NCI-H1417 (cell line): ENCODE measurements at regions not wholly inside any gene's neighbourhood (a gene's known extent, or its start where the extent isn't known, plus 50 kb on each side); places are given as distances from the start of the nearest gene placed in this dataset.

Experiments used
- DNase-seq, 3 experiments: peaks; one replicate each; lab custom pipeline; 2025; lab: John Stamatoyannopoulos, UW

DNA sequence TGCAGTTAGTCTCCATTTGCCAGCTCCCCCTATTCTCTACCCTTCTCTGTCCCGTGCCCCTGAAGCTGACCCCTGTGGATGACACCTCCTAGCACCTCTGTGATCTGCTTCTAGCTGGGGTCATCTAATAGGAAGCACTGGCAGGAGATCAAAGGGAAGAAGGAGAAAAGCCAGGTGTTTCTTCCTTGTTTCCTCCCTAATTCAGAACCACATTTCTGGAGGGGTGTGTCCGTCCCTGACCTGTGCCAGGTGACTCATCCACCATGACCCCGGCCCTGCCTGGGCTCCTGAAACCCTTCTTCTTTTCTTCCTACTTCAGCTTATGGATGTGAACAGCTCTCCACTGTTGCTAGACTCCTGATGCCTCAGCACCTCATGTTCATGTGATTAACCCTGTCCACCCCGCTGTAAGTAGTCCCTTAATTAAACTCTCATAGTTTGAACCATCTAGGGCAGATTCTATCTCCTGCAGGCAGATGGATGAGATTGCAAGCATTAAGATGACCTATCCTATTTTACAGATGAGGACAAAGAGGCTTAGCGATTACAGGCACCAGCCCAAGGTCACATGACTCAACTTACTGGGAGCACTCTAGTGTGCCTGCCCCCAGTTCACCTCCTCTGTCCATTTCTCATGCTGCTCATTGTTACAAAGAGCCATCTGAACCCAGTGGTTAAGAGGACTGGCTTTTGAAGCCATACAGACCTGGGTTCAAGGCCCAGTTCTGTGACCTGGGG, 770.5 kb downstream of the MED13L start:
- DNase-seq: no peak

DNA sequence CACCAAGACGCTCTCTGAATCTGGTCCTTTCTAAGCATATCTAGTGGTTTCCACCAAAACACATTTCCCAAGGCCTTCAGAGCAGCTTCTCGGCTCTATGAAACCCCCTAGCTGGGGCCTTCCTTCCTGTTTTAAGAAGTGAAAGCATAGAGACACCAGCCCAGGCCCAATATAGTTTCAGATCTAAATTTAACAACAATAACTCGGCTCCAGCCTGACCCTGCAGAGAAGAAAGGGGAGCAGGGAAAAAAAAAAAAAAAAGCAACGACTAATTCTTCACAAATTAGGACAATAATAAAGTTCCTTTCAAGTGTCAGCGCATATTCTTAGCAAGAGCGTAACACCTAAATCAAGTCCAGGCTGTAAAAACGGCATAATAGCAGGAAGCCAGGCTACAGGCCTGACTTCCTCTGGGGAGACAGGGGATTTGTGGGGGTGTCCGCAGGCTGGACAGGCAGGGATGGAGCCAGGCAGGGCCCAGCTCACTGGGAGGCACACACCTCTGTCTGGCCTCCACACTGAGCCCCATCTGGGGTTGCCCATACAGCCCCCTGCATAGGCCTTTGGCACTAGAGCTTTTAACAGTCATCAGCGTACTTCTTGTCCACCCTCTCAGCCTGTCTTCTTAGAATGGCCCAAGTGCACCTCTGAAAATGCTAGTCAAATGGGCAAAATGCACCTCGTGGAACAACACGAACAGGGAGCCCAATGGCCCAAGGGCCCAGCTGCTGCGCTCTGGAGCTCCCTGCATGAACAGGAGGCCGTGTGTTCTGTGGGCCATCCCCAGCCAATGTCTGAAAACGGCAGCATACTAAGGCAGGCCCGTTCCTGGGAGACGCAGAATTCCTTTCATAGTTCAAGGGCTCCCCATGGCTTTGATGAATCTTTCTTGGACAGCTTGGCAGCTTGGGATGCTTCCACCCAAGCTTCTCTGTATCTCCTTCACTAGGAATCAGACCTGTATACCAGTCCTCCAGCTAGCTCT, 772.9 kb downstream of the MED13L start:
- DNase-seq: no peak

DNA sequence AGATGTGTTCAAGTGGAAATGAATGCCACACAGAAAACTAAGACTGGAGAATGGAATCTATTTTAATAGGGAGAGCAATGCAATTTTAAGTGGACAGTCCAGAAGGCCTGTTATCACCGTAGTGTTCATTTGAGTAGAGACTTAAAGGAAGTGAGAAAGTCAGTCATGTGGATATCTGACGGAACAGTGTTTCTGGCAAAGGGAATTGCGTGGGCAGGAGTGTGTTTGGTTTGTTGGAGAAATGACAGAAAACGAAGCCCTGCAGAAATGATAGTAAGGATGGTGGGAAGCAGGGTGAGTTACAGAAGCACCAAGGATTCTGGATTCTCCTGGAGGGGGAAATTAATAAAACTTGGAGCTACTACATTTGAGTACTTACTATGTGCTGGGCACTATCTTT, 776.6 kb downstream of the MED13L start:
- DNase-seq: no peak

DNA sequence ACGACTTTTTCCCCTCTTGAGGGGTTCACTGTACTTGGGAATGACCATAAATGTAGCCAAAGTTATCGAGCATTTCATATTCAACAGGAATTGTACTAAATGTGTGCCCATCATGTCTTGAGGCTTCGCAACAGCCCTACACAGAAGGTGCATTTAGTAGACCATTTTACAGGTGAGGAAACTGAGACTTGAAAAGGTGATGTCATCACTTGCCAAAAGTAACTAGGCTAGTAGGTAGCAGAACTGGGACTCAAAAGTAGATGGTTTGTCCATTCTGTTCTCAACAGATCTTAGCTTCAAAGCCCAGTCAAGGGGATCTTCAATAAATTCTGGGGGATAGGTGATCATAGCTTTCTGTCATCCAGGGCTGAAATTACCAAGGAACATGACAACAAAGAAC, 782.2 kb downstream of the MED13L start:
- DNase-seq: no peak

DNA sequence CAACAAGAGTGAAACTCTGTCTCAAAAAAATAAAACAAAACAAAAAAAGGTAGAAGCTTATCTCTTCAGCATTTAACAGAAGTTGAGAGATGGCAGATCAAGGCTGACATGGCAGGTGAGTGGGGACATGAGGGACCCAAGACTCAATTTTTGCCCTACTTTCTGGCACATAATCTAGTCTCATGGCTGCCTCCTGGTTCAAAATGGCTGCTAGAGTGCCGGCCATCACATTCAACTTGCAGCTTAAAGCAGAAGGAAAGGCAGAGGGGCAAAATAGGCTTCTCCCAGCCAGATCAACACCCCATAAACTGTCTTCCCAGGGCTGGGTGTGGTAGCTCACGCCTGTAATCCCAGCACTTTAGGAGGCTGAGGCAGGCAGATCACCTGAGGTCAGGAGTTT, 784.9 kb downstream of the MED13L start:
- DNase-seq: no peak

DNA sequence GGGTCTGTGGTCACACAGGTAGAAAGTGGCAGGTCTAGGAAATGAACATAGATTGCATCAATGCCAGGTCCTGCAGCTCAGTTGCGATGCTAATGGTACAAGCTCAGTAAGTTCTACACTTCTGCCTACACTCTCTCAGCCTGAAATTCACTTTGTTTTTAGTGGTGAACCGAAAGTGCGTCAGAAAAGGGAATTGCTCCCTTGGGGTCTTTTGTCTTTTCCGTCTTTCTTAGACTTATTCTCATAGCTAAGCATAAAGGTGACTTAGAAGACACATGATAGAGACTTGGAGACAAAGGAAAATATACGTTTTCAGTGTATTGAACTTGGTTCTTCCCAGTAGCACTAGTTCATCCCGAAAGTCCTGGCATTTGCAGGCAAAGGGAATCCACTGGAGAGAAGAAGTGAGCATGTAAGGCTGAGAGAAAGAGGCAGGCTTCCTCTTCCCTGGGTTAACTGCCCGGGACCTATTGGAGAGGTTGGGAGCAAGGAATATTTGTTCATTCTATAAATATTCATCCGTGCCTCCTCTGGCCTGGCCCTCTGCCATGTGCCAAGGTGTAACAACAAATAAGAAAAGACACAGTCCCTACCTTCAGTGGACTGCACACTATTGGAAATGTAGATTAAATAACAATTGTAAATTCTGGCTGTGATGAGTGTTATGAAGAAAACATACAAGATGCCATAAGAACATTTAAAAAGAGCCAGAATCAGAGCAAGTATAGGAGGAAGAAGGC, 785.8 kb downstream of the MED13L start:
- DNase-seq: no peak

DNA sequence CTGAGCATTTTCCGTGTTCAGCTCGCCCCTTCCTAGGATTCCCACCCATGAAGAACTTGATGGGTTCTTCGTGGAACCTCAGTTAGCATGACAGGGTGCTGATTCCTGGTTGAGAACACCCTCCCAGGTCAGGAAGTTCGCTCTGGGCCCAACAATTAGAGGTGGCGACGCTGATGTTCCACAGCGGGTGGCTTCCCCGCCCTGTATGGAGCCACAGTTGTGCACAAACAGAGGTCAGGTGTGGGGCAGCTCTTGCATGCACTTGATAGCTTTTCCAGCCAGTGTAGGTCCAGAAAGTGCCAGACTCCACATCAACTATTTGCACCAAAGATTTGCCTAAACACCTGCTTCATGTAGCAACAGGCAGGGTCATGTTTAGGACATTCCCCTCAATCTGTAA, 788.2 kb downstream of the MED13L start:
- DNase-seq: no peak

DNA sequence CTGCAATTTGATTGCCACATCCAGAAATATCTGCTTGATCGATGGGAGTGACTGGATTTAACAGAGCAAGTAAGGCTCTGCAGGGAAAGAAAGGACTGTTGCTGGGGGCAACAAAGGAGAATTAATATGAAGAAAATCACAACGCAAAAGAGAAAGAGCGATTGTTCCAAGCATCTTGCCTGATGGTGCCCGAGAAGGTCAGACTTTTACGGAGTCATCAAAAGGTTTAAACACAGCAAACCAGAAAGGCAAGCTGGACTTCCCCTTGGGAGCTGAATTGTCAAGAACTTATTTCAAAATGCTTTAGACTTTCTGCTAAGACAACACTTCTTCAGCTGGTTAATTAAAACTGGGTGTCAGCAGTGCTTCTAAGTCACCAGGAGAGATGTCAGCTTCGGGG, 791.5 kb downstream of the MED13L start:
- DNase-seq: no peak

DNA sequence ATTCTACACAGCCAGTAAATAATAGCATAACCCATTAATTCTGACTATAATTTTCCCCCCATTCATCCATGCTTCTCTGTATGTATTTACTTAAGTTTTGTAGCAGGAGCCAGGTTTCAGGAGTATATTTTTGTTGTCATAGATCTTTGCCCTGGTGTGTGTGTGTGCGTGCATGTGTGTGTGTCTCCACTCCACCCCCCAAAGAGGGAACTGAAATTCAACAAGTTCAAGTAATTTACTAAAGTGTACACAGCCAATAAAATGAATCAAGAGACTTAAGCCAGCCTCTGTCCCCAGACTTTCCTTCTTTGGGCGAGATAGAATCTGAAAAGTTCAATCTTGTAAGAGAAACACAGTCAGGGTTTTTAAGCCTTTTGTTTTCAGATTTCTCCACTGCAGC, 792.0 kb downstream of the MED13L start:
- DNase-seq: no peak

DNA sequence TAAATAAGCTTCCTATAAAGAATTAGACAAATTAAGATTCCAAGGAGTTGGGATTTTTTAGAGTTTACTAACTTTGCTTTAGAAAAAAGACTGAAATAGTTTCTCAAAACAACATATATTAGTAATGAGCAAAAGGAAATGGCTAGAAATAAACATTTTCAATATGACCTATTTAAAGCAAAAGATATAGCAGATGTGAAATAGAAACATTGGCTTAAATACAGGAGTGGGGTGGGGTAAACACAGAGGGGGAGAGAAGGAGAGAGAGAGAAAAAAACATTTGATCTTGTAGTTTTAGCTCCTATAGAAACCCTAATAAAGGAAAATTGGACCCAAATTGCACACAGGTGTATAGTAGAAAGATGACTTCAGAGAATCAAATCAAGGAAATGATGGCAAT, 794.5 kb downstream of the MED13L start:
- DNase-seq: no peak

DNA sequence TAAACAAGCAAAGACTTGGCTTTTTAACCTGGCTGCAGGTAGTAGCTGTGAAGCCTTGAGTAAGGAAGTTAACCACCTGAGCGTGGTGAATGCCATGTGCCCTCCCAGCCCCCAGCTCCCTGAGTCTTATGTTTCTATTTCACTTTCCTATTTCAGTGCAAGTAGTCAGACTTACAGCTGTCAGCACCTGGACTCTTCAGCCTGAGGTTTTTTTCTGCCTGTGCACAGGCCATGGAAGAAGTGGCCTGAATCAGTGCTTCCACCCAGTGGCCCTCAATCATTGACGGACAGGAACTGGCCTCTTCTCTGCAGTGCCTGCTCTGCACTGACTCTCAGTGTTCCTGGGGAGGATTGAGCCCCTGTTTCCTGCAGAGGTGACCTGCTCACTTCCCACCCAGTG, 796.4 kb downstream of the MED13L start:
- no peak for DNase-seq

DNA sequence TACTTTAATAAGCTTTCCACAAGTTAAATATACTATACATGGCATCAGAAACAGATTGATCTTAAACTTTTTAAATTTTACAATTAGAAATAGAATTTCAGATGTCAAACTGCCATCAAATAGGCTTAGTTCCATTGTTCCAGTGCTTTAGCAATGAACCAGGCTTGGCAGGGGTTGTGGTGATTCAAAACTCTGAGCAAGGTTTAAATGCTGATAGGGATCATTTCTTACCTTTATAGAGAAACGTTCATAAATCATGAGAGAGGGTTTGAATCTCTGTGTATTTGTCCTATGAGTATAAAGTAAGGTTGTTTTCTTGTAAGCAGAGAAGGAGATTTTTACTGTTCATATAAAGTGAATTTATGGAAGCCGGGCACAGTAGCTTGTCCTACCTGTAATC, 794.5 kb upstream of the TBX3 start:
- DNase-seq: no peak

DNA sequence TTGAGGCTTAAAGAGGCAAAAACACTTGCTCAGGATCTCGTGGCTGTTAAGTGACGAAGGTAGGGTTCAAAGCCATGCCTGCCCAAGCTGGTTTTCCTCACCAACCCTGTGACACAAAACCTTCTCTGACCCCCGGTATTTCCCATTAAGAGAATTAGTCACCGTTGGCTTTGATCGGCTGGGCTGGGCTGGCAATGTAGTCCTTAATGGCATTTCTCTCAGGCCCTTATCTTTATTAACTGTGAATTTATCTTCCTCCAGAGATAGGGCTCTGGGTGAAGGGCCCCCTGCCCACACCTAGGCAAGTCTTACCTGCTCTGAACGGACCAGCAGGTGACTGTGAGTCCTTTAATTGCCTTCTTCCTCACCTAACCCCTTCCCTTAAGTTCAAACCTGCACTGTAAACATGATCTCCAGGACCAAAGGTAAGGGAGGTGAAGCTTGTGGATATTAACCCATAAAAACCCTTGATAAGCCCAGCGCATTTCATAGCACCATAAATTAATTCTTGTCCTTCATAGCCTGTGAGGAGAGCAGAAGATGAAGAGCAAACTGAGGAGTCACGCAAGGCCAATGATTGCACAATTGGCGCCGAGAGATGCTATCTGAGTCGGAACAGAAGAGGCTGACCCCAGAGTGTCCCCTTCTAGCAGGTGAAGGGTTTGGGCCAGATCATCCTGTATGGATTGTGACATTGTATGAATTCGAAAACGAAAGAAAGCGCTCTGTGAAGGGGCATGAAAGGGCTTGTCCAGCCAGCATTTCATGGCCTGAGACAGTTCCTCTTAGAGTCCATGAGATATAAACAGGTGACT, 790.8 kb upstream of the TBX3 start:
- no peak for DNase-seq

DNA sequence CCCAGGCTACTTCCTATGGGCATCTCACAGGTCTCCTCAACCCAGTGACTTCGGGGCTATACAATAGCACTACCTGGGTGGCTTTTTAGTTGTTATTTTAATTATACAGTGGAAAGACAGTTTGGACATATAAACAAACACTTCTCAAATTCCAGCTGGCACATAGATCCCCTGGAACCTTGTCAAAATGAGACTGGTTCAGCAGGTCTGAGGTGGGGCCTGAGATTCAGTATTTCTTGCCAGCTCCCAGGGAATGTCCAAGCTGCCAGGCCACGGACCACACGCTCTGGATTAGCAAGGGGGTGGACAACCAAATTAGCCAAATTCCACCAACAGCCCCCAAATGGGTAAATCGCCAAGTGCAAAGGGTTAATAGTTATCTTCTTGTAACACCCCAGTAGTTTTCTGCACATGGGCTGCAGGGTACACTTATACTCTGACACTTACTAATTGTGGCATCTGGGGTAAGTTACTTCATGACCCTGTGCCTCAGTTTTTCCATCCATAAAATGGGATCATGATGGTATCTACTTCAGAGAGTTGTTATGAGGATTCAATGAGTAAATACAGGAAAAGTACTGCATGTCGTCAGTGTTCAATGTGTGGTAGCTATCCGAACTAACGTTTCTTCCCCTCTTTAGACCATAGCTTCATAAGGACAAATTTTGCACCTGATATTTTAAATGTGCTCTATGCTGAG, 789.4 kb upstream of the TBX3 start:
- DNase-seq: no peak

DNA sequence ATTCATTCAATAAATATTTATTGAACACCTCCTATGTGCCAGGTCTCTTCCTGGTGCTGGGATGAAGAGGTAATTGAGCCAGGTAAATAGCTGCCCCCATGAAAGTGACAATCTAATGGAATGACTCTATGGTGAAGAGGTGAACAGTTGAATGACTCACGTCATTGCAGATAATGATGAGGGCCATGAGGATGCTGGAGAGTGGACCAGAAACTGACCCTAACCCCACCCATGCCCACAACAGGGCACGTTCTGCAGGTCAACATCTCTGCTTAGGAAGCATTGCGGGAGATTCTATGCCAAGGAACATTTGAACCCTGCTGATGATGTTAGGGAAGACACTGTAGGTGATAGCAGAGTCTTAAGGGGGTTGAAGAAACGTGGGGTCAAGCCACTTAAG, 788.9 kb upstream of the TBX3 start:
- no peak for DNase-seq

DNA sequence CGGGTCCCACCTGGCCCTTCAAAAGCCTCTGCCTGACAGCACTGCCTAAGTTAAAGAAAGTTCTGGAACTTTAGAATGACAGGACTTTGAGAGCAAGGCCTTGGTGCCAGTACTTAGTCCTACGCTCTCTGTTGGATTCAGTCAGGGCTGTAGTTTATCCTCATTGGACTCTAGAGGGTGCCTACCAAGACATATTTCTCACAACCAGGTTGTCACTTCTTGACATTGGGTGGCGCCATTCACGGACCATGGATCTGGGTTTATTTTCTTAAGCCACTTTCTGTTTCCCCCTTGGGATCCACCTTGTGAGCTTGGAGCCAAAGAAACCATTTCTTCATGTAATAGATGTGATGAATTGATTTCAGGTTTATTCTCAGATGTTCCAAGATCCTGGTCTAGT, 787.0 kb upstream of the TBX3 start:
- DNase-seq: no peak

DNA sequence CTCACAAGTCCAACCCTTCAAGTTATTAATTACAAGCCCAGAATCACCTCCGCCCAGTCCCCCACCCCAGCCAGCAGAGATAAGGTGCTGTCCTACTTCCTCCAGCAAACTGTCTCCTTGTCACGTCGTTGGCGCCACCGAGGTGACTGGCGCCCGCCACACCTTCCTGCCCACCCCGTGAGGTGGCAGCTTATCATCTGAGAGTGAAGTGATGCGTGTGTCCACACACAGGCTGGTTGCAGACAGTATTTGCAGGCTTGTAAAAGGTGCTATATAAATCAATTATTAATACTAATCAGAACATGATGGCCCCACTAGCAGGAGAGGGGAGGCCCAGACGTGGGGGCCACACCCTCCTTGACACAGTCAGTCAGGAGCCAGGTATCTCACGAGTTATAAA, 786.6 kb upstream of the TBX3 start:
- no peak for DNase-seq

DNA sequence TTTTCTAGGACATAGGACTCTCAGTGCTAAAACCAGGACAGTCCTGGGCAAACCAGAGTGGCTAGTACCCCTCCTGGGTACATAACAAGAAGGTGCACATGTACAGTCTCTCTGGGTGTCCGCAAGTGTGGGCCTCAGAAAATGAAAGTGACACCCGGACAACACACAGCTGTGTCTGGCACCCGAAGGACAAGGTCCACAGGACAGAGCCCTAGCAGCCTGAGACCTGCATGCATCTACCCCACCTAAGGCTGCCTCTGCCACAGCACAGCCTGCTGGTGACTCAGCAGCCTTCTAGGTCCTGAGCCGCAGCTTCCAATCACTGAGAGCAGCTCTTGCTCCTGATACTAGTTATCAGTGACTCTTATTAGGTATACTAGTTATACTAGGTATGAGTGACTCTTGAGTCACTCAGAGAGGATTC, 784.1 kb upstream of the TBX3 start:
- DNase-seq: no peak

DNA sequence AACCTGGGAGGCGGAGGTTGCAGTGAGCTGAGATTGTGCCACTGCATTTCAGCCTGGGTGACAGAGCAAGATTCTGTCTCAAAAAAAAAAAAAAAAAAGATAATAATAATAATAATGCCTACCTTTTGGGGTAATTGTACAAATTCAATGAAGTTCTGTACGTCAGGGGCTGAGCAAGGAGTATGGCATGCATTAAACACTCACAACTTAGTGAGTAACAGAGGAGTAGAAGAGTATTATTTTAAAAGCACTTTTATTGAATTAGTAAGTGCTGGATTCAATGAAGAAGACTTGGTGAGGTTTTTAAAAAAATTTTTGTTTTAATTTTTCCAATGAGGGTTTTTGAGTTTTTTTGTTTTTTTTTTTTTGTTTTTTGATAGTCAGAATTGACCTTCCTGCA, 783.6 kb upstream of the TBX3 start:
- DNase-seq: no peak

DNA sequence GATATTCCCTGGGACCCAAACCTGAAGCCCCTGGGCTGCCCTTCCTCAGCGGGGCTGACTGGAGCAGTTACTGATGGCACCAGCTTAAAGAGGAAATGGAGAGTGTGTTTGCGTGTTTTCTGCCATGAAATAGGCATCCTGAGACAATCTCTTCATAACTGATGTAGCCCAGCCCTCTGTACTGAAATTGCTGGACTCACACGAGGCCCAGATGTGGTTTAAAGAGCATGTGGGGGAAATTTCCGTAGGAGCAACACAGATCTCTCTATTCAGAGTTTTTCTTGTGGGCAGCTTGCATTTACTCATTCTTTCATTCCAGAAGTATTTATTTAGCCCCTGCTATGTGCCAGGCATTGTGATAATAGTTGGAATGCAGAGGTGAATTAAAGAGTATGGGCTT, 782.1 kb upstream of the TBX3 start:
- no peak for DNase-seq

DNA sequence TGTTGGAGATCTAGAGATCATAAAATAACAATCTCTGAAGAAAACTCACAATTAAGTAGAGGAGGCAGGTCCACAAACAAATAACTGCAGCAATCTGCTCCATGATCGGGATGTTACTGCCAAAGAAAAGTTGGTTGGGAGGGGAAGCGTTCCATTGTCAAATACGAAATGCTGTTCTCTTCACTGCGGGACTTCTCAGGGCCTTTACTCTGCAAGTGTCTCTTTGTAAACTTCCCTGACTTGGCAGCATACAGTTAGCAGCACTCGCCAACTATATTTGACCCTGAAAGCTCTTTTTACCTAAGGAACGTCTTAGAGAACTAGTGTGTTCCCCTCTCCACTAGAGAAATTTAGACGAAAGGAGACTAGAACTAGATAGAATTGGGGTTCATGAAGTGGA, 780.7 kb upstream of the TBX3 start:
- no peak for DNase-seq
